Astrocyte (in vitro differentiated cells and primary cell): ENCODE measurements at regions not wholly inside any gene's neighbourhood (a gene's known extent, or its start where the extent isn't known, plus 50 kb on each side); places are given as distances from the start of the nearest gene placed in this dataset.
"Not testable (repeated sequence)": the region's sequence is repeated elsewhere in the genome, so short reads cannot be mapped to it uniquely, and the experiment has no call there.

Experiments used
- CTCF ChIP-seq: IDR thresholded peaks from 2 replicates; pipeline ENCODE4 v1.5.1; 2011; ENCODE audit warnings: low read depth, mild to moderate bottlenecking, inconsistent platforms, low read length, moderate library complexity; ENCODE audit not compliant: insufficient read depth
- EZH2 ChIP-seq: IDR thresholded peaks from 2 replicates; pipeline ENCODE4 v1.6.1; 2012; ENCODE audit warnings: mild to moderate bottlenecking, low read length, inconsistent platforms; ENCODE audit not compliant: insufficient read depth

- TF ChIP-seq CTCF, EZH2: not testable (repeated sequence)
These were observed 150.4 kb upstream of the ALDH3B2 start for GRCh38 chr11:67824861-67825260.
